ENCODE measurements at regions not wholly inside any gene's neighbourhood (a gene's known extent, or its start where the extent isn't known, plus 50 kb on each side); places are given as distances from the start of the nearest gene placed in this dataset.
"Not testable (repeated sequence)": the region's sequence is repeated elsewhere in the genome, so short reads cannot be mapped to it uniquely, and the experiment has no call there.

GRCh38 chr10:6722616-6723004 lies 142.5 kb upstream of the PRKCQ start:
- Histone ChIP-seq H3K4me3 (no peak overlapping the region), H3K27ac (peak overlapping the region; percentile 93)
- DNase-seq (ENCODE audit: low read depth in 1 of 2, low spot score in 2 of 2) = no peak

GRCh38 chr10:6721964-6722615 lies 142.0 kb upstream of the PRKCQ start:
- Histone ChIP-seq H3K4me1 (replicated peaks) (peaks cover 24% of the 10 kb centered on the region), H3K27me3 (replicated peaks) (no peaks in the 10 kb centered on the region), H3K4me3 (no peak overlapping the region), H3K27ac (peak overlapping the region; percentile 93), H3K9me3 (replicated peaks) (no peaks in the 10 kb centered on the region), H3K36me3 (no peaks in the 10 kb centered on the region)
- DNase-seq (ENCODE audit: low read depth in 1 of 2, low spot score in 2 of 2) = peak; percentile 49 to 76

More at GRCh38 chr10:6722616-6723004, 142.5 kb upstream of the PRKCQ start:
- Histone ChIP-seq H3K36me3 (no peaks in the 10 kb centered on the region), H3K9me3 (replicated peaks) (no peaks in the 10 kb centered on the region), H3K4me1 (replicated peaks) (peaks cover 24% of the 10 kb centered on the region), H3K27me3 (replicated peaks) (no peaks in the 10 kb centered on the region)

- Histone ChIP-seq H3K27me3 (replicated peaks) (no peaks in the 10 kb centered on the region), H3K4me1 (replicated peaks) (peaks cover 24% of the 10 kb centered on the region), H3K36me3 (no peaks in the 10 kb centered on the region), H3K27ac (peak overlapping the region; percentile 93), H3K4me3 (no peak overlapping the region), H3K9me3 (replicated peaks) (no peaks in the 10 kb centered on the region)
- DNase-seq (ENCODE audit: low read depth in 1 of 2, low spot score in 2 of 2) = peak; percentile 84 to 85
Measured at GRCh38 chr10:6721480-6721879, 141.4 kb upstream of the PRKCQ start.

- no peak for DNase-seq (ENCODE audit: low read depth in 1 of 2, low spot score in 2 of 2)
- H3K36me3 ChIP-seq = no peaks in the 10 kb centered on the region
Measured at GRCh38 chr10:6719561-6719960, 139.5 kb upstream of the PRKCQ start.

GRCh38 chr10:6718550-6718949 lies 138.5 kb upstream of the PRKCQ start:
- Histone ChIP-seq H3K36me3 (no peaks in the 10 kb centered on the region), H3K27ac (no peak overlapping the region), H3K4me1 (replicated peaks) (peaks cover 24% of the 10 kb centered on the region), H3K27me3 (replicated peaks) (no peaks in the 10 kb centered on the region), H3K9me3 (replicated peaks) (no peaks in the 10 kb centered on the region), H3K4me3 (no peak overlapping the region)
- DNase-seq (ENCODE audit: low read depth in 1 of 2, low spot score in 2 of 2) = no peak

More at GRCh38 chr10:6719561-6719960, 139.5 kb upstream of the PRKCQ start:
- peaks cover 24% of the 10 kb centered on the region for H3K4me1 ChIP-seq (replicated peaks)
- no peak overlapping the region for H3K4me3 ChIP-seq
- no peaks in the 10 kb centered on the region for H3K9me3 ChIP-seq (replicated peaks)
- H3K27ac ChIP-seq = no peak overlapping the region
- H3K27me3 ChIP-seq (replicated peaks) = no peaks in the 10 kb centered on the region

- DNase-seq (ENCODE audit: low read depth in 1 of 2, low spot score in 2 of 2) = no peak
- Histone ChIP-seq H3K27ac (no peak overlapping the region), H3K9me3 (replicated peaks) (no peaks in the 10 kb centered on the region), H3K4me1 (replicated peaks) (peaks cover 8% of the 10 kb centered on the region), H3K27me3 (replicated peaks) (peaks cover 3% of the 10 kb centered on the region; the same call in 1 of the 2 replicates), H3K4me3 (no peak overlapping the region), H3K36me3 (no peaks in the 10 kb centered on the region)
Measured at GRCh38 chr10:6716516-6716915, 136.4 kb upstream of the PRKCQ start.

- no peak overlapping the region for H3K4me3 ChIP-seq
- no peak overlapping the region for H3K27ac ChIP-seq
- H3K4me1 ChIP-seq (replicated peaks) = no peaks in the 10 kb centered on the region
- H3K36me3 ChIP-seq = no peaks in the 10 kb centered on the region
- H3K9me3 ChIP-seq (replicated peaks) = no peaks in the 10 kb centered on the region
- no peak for DNase-seq (ENCODE audit: low read depth in 1 of 2, low spot score in 2 of 2)
- peaks cover 15% of the 10 kb centered on the region for H3K27me3 ChIP-seq (replicated peaks)
Measured at GRCh38 chr10:6713716-6714115, 133.6 kb upstream of the PRKCQ start.

- H3K9me3 ChIP-seq (replicated peaks) = no peaks in the 10 kb centered on the region
- peaks cover 19% of the 10 kb centered on the region for H3K27me3 ChIP-seq (replicated peaks)
- no peaks in the 10 kb centered on the region for H3K4me1 ChIP-seq (replicated peaks)
- H3K27ac ChIP-seq = no peak overlapping the region
- no peaks in the 10 kb centered on the region for H3K36me3 ChIP-seq
- H3K4me3 ChIP-seq = no peak overlapping the region
- no peak for DNase-seq (ENCODE audit: low read depth in 1 of 2, low spot score in 2 of 2)
Measured at GRCh38 chr10:6713120-6713519, 133.0 kb upstream of the PRKCQ start.

GRCh38 chr10:6711881-6712280 lies 131.8 kb upstream of the PRKCQ start:
- Histone ChIP-seq H3K4me3 (no peak overlapping the region), H3K36me3 (no peaks in the 10 kb centered on the region), H3K4me1 (replicated peaks) (no peaks in the 10 kb centered on the region), H3K9me3 (replicated peaks) (no peaks in the 10 kb centered on the region), H3K27ac (no peak overlapping the region), H3K27me3 (replicated peaks) (peaks cover 24% of the 10 kb centered on the region)
- no peak for DNase-seq (ENCODE audit: low read depth in 1 of 2, low spot score in 2 of 2)

- Histone ChIP-seq H3K9me3 (replicated peaks) (no peaks in the 10 kb centered on the region), H3K27ac (no peak overlapping the region), H3K4me1 (replicated peaks) (no peaks in the 10 kb centered on the region), H3K36me3 (no peaks in the 10 kb centered on the region), H3K4me3 (no peak overlapping the region), H3K27me3 (replicated peaks) (peaks cover 24% of the 10 kb centered on the region)
- no peak for DNase-seq (ENCODE audit: low read depth in 1 of 2, low spot score in 2 of 2)
Measured at GRCh38 chr10:6711408-6711841, 131.3 kb upstream of the PRKCQ start.

GRCh38 chr10:6707352-6707751 lies 127.3 kb upstream of the PRKCQ start:
- H3K36me3 ChIP-seq = no peaks in the 10 kb centered on the region
- H3K27ac ChIP-seq = no peak overlapping the region
- H3K9me3 ChIP-seq (replicated peaks) = no peaks in the 10 kb centered on the region
- H3K4me3 ChIP-seq = no peak overlapping the region
- peaks cover 28% of the 10 kb centered on the region for H3K27me3 ChIP-seq (replicated peaks)
- no peaks in the 10 kb centered on the region for H3K4me1 ChIP-seq (replicated peaks)
- DNase-seq (ENCODE audit: low read depth in 1 of 2, low spot score in 2 of 2) = no peak

GRCh38 chr10:6706725-6707124 lies 126.6 kb upstream of the PRKCQ start:
- Histone ChIP-seq H3K36me3 (no peaks in the 10 kb centered on the region), H3K4me3 (no peak overlapping the region), H3K27ac (no peak overlapping the region), H3K27me3 (replicated peaks) (peaks cover 27% of the 10 kb centered on the region), H3K4me1 (replicated peaks) (no peaks in the 10 kb centered on the region), H3K9me3 (replicated peaks) (no peaks in the 10 kb centered on the region)
- no peak for DNase-seq (ENCODE audit: low read depth in 1 of 2, low spot score in 2 of 2)

- peaks cover 17% of the 10 kb centered on the region; the same call in 1 of the 2 replicates for H3K27me3 ChIP-seq (replicated peaks)
- H3K27ac ChIP-seq = no peak overlapping the region
- no peak overlapping the region for H3K4me3 ChIP-seq
- H3K36me3 ChIP-seq = no peaks in the 10 kb centered on the region
- H3K4me1 ChIP-seq (replicated peaks) = no peaks in the 10 kb centered on the region
- no peaks in the 10 kb centered on the region for H3K9me3 ChIP-seq (replicated peaks)
- no peak for DNase-seq (ENCODE audit: low read depth in 1 of 2, low spot score in 2 of 2)
Measured at GRCh38 chr10:6704896-6705295, 124.8 kb upstream of the PRKCQ start.

- H3K4me1 ChIP-seq (replicated peaks) = peaks cover 12% of the 10 kb centered on the region
- H3K27me3 ChIP-seq (replicated peaks); H3K36me3 ChIP-seq; H3K4me3 ChIP-seq; H3K9me3 ChIP-seq (replicated peaks); DNase-seq (ENCODE audit: low read depth in 1 of 2, low spot score in 2 of 2); H3K27ac ChIP-seq: not testable (repeated sequence)
Measured at GRCh38 chr10:6702833-6703232, 122.8 kb upstream of the PRKCQ start.

- H3K4me1 ChIP-seq (replicated peaks) = peaks cover 14% of the 10 kb centered on the region
- peaks cover 4% of the 10 kb centered on the region; the same call in 1 of the 2 replicates for H3K27me3 ChIP-seq (replicated peaks)
- H3K4me3 ChIP-seq = no peak overlapping the region
- no peak for DNase-seq (ENCODE audit: low read depth in 1 of 2, low spot score in 2 of 2)
- no peaks in the 10 kb centered on the region for H3K36me3 ChIP-seq
- H3K9me3 ChIP-seq (replicated peaks) = no peaks in the 10 kb centered on the region
- H3K27ac ChIP-seq = no peak overlapping the region
Measured at GRCh38 chr10:6702030-6702429, 122.0 kb upstream of the PRKCQ start.
